HG03558 (cell line): ENCODE measurements at regions not wholly inside any gene's neighbourhood (a gene's known extent, or its start where the extent isn't known, plus 50 kb on each side); places are given as distances from the start of the nearest gene placed in this dataset.

Experiments
- ATAC-seq: cut with Tn5 transposase; IDR thresholded peaks from one replicate; pipeline ENCODE4 v1.9.1; 2021; ENCODE audit warnings: moderate number of reproducible peaks; ENCODE audit not compliant: unreplicated experiment; ENCODE audit errors: extremely low read depth

DNA sequence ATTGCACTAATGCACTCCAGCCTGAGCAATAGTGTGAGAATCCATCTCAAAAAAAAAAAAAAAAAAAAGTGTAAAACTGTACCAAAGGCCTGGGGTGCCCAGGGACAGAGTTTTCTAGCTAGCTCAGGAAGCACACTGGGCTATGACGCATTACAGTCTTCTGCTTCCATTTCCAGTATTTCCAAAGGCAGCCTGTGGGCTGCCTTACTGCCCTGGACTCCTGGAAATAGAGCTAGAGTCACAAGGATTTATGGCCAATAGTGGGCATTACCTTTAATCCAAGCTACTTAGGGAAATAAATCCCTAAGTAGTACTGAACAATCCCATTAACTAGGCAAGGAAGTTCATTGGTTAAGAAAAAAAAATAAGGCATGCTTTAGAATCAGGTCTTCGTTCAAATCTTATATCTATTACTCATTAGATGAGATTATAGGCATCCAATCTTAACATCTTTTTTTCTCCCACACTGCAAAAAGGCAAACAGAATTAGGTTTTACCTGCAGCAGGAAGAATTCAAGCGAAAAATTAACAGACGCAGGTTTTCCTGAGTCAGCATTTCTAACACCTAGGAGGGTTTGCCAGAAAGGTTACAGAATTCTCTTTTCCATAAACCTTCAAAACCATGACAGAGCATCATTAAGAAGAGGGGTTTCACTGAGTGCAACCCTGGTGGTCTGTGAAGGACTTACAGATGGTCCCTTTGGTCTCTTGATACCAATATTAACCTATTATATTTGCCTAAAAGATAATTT lies 85.6 kb upstream of the CCDC112 start:
- no peak for ATAC-seq

DNA sequence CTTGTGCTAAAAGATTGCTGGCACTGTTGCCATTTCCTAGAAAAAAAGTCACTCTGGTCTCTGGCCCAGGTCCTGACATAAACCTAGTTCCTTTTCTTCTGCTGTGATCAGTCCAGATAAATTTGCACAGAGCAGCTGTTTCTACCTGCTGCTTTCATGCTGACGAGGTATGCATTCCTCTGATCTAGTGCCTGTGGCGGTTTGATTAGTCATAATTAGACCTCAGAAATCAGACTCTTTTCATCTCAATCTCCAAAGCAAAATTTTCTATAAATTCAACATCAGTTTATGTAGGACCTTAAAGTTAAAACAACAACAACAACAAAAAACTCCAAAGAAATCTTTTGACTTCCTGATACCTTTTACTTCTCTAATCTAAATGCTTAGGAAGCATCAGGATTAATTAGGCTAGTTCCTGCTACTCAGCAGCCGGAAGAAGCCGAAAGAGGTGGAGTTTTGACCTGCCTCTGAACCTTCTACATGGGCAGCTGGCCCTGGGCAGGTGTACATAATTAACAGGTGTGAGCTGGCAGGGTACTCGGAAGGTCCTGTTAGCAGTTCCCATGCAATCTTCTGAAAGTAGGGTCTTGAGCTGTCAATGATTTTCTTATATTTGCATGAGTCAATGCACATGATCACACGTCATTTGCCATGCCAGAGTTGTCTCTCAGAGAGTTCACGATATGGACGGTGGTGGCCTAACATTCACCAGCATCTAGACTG lies 83.3 kb upstream of the CCDC112 start:
- ATAC-seq, result peak; percentile 60

DNA sequence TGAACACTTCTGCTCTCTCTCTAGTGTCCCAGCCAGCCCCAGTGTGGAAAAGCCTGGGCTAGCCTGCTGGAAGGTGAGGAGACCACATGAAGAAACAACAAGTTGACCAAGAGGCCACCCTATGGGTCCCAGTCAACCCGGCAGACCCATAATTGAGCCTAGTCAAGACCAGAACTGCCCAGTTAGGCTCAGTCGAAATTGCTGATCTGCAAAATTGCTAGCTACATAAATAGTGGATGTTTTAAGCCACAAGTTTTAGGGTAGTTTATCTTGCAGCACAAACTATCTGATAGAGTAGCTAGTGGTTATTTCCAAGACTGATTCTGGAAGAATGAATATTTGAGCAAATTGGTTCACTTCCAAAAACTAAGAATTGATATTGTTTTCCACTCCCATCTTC lies 82.3 kb upstream of the CCDC112 start:
- ATAC-seq, result no peak

DNA sequence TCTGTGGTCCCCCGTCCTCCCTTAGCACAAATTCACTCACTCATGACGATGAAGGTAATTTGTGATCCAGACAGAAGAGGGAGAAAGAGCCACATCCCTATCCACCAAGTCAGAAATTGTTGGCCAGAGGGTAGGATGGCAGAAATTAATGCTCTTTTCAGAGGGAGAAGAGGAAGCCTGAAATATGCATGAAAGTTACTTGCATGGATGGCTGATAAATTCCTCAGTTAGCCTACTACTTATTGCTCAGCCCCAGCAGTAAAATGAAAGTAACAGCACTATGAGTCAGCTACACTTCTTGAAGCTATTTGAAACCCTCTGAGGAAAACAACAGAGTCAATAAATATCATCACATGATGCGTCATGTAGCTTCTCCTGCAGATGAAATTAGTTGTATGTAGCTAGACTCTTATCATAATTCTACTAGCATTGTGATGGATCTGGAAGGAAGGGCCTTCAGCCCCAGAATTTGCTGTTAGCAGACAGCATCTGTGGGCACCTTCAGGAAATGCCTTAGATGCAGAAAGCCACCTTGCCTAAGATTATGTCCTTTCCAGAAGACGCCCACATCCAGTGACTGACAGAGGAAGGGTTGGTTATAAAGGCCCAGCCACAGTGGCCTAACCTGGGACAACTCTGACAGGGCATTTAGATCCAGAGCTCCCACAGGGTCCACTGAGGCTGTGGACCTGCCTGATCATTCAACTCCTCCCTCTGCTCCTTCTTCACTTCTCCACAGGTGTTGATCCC lies 81.2 kb upstream of the CCDC112 start:
- no peak for ATAC-seq

DNA sequence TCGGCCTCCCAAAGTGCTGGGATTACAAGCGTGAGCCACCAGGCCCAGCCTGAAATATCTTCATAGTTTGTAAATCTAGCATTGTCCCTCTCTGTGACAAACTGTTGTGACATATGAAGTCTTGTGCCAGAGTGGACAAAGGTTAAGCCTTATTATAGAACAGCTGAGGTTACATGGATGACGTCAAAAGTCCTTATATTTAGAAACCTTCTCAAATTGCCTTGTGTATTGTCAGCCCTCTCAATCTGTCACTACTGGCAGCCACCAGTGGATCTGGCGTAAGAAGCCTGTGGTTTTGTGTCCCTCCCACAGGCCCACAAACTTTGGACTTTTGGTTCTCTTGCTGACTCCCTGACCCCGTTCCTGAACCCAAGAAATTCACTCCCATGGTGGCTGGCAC lies 79.4 kb upstream of the CCDC112 start:
- ATAC-seq, result no peak

DNA sequence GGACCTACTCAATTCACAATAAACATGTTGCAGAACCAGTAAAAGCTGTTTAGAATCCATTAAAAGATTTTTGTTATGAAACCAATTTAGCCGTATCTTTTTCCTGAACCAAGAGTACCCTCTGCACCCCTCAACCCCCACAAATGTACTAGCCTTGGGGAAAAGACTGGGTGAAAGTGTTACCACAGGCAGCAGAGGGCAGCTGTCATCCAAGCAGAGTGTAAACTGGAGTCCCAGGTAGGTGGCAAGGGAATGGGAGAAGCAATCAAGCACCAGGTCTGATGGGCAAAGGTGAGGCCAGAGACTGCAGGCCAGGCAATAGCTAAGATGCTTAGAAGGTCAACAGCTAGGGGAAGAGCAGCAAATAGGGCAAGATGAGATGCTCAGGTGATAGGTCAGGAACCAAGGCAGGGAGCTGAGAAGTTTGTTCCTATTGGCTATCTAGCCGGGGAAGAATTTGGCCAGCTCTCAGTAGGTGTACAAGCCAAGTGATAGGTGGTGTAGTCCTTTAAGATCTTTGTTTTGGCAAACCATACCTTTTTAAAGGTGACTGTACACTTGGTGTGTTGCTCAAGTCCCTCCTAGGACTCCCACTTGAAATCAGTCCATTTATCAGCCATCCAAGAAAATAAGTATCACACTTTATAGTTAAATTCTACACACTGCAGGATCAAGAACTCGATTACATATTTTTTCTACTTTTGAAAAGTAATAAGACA lies 77.8 kb upstream of the CCDC112 start:
- no peak for ATAC-seq

DNA sequence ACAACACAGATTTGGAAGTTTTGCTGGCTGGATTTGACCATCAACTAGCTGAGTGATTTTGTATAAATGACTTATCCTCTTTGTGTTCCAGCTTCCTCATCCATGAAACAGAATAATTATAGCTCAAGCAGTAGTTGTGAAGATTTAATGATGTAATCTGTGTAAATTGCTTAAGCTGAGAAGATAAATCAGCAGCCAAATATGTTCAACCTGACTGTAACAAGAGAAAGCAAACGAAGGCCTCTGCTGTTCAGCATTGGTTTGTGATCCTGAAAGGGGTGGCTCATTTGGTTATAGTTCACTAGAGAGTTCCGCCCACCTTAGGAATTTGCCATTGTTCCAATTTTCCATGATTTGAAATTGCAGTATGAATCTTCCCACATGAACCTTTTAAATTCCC lies 75.7 kb upstream of the CCDC112 start:
- no peak for ATAC-seq

DNA sequence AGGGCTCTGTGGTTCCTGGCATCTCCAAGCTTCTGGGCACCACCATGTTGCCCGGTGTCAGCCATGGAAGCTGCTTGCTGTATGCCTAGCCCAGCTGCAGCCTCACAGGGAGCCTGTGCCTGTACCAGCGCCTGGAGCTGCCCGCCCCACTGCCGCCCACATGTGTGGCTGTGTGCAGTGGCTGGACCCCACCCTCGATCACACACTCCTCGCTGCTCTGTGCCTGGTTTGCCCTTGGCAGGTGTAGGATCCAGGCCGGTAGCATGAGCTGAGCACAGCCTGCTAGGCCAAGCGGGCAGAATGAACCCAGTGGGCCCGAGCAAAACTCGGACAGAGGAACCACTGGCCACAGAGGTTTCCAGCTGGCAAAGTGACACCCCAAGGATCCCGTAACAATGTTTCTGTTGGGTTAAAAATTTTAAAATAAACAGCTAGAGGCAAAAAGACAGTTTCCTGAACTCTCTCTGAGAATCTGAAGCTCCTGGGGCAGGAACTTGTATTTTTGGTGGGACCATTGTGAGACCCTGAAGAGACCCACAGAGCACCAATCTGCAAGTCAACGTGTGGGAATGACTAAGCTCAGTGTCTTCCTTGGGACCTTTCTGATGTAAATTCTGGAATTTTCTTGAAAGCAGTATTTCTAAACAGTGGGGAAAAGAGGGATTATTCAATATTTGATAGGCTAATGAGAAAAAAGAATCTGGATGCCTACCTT lies 73.1 kb upstream of the CCDC112 start:
- no peak for ATAC-seq

DNA sequence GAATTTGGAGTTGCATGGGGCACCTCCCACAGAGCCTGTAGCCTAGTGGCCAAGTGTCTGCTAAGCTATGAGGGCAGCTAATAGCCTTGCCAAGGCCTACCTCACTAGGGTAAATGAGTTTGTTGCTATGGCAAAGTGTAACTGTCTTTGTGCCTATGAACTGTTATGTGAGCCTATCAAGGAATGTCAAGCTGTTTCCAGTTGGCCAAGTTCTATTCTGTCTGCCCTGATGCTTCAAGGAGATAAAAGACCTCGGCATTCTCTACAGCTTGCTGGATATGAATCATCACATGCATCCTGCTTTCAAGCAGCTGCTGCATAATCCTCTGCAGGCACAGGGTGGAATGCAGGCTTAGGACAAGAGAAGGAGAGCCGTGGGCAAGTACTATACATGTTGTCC lies 69.8 kb upstream of the CCDC112 start:
- ATAC-seq, result no peak

DNA sequence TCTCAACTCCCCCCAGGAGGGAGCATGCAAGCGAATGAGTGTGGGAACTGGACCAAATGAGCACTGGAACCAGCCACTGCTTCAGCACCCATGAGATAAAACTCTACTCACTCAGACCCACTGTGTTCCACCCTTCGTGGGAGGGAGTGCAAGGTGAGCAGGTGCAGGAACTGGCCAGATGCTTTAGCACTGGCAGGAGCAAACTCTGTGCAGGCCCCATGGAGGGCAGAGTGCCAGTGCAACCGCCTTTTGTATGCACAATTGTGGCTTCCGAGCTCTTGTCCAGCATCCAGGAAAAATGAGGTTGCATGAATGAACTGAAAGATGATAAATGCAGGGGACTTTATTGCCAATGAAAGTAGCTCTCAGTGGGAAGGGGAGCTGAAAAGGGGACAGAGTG lies 67.4 kb upstream of the CCDC112 start:
- ATAC-seq, result no peak

DNA sequence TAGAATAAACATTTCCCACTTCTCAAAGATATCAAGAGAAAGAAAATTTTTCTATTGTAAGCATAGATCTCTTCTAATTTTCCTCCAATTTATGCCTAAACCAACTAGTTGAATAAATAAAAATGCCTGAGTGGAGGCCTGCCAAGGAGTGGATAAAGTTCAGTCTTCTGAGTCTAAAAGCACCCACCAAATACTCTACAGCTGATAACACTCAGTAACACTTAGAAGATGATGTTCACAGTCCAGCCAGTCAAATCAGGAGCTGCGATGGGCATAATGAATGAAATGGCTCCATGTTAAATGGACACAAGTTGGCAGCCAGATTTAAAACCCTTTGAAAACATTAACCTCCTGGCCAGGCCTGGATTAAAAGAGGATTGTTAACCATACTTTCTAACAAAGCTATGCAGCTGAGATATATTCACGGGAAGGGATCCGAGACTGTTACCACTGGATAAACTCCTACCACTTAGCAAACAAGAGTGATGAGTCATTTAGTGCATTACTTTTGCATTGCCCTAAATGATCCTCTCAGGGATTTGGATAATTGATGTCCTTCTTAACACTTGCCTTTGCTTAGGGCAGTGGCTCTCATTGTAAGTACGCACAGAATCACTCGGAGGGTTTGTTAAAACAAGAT lies 63.7 kb upstream of the CCDC112 start:
- no peak for ATAC-seq

DNA sequence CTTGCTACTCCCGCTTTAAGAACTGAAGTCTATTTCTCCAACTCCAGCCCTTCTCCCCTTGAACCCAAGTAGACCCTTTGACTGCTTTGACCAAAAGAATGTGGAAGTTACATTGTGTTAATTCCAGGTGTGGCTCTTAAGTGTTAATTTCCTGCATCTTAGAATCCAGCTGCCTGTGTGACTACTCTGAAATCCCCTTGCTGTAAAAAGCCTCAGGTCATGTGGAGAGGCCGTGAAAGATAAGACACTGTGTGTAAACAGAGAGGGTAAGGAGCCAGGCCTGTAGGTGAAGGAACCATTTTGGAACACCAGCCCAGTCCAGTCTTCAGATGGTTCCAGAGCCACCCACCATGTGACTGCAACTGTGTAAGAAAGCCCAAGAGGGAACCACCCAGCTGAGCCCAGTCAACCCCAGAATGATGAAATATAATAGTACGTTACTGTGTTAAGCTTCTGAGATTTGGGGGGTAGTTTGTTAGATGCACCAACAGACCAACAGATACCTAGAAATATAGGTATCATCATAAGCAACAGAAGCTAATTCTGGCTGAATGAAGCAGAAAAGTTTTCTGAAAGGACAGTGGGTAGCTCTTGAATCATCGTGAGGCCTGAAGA lies 59.4 kb upstream of the CCDC112 start:
- no peak for ATAC-seq

DNA sequence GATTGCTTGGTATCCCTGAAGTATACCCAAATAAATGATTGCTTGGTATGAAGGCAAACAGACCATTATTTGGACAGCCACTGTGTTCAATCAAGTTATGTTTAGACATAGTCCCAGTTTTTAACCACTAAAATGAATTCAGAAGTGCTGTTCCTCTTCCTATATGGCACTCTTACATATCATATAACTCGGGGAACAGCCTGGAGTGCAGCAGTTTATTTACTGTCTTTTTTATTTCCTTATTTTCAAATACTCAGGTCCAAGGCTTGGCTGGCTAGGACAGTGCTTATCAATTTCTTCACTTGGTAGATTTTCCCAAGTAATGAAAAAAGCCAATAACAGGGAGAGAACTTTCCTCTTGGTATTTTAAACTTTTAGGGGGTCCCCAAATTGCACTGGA lies 58.6 kb upstream of the CCDC112 start:
- ATAC-seq, result no peak

DNA sequence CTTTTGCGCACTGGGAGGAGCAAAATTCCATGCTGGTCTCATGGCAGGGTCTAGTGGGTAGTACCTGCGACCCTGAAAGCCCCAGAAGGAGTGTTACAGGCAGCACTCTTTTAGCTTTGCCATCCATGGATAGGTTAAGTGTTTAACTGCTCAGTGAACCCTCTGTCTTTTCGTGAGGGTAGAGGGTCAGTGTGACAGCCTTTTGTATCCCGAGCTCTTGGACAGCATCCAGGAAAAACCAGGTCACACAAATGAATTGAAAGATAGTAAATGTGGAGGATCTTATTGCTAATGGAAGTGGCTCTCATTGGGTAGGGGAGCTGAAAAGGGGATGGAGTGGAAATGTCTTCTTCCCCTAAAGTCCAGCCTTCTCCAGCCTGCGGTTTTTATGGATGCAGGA lies 57.8 kb upstream of the CCDC112 start:
- ATAC-seq, result no peak

DNA sequence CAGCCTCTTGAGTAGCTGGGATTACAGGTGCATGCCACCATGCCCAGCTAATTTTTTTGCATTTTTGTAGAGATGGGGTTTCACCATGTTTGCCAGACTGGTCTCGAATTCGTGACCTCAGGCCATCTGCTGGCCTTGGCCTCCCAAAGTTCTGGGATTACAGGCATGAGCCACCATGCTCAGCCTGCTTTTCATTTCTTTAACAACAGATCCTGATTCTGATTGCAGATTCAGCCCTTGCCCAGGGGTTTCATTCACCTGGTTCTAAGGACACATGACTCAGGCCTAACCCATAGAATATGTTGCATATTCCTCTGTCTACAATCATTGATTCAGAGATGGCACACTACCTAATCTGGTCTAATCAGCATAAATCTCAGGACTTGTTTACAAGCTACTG lies 56.1 kb upstream of the CCDC112 start:
- ATAC-seq, result no peak

DNA sequence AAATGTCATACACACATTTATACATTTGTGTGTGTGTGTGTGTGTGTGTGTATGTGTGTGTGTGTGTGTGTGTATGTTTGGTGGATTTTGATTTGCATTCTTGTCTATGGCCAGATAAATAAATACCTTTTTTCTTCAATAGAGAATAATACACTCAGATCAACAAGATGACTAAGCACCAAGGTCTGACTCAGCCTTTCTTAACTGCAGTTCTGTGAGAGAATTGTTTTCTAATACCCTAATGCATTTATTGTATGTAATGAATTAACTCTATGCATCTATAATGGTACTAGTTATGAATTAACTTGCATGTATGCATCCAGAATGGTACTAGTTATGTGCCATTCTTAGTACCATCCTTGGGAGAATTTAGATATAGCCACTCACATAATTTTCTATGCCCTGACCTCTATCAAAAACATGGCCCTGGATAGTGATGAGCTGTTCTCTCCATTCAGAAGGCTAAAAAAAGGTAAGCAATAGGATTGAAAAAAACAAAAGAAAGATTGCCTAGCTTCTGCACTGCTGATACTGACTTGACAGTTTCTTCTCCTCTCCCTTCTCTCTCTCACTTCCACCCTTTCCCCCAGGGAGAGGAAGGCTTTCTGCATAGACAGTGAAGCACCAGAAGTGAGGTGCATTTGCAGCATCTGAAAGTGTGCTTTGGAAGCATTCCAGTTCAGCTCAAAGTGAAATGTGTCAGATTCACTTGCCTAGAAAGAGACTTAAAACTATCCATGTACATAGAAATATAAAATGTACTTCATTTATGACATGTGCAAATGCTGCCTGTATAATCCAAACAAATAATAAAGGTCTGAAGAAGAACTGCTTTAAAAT lies 55.1 kb upstream of the CCDC112 start:
- ATAC-seq, result no peak

DNA sequence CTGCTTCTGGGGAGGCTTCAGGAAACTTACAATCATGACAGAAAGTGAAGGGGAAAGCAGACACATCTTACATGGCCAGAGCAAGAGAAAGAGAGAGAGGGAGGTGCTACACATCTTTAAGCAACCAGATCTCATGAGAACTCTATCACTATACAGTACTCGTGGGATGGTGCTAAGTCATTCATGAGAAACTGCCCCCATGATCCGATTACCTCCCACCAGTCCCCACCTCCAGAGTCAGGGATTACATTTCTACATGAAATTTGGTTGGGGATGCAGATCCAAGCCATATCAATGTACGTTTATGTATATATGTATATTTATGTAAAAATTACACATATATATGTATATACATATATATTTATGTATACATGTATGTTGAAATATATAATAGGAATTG lies 54.4 kb upstream of the CCDC112 start:
- no peak for ATAC-seq
